Right lobe of liver (tissue), 6 donors: ENCODE measurements at regions not wholly inside any gene's neighbourhood (a gene's known extent, or its start where the extent isn't known, plus 50 kb on each side); places are given as distances from the start of the nearest gene placed in this dataset.

ENCODE experiments used
- ATAC-seq, 4 donors: fragments of 200-7000 bp; cut with Tn5 transposase; one replicate each; pipeline ENCODE4 v1.9.1; 2020; ENCODE audit warnings: mild to moderate bottlenecking in 4 of 4, moderate library complexity in 4 of 4
- DNase-seq, 3 donors: peaks; one replicate each; pipeline ENCODE4 v3.0.0-alpha.2; 2020
- H3K27ac ChIP-seq, 3 donors: fragments of 200-600 bp; one replicate each; pipeline ENCODE4 v1.8.0; 2022
- H3K27me3 ChIP-seq, 2 donors: fragments of 200-600 bp; one replicate each; pipeline ENCODE4 v1.8.0; 2022
- H3K36me3 ChIP-seq, 4 donors: fragments of 200-600 bp; sonication (generic) in 1 of 4; one replicate each; pipeline versions ENCODE4 v1.5.1 to v1.8.0; 2017 to 2022; ENCODE audit warnings: control low read depth in 1 of 4
- H3K4me1 ChIP-seq, 4 donors: fragments of 200-600 bp; sonication (generic) in 1 of 4; one replicate each; pipeline versions ENCODE4 v1.5.1 to v1.8.0; 2017 to 2022; ENCODE audit warnings: control low read depth in 1 of 4
- H3K4me3 ChIP-seq, 3 donors: fragments of 200-600 bp; one replicate each; pipeline ENCODE4 v1.8.0; 2022
- H3K9me3 ChIP-seq, 4 donors: fragments of 200-600 bp; sonication (generic) in 1 of 4; one replicate each; pipeline versions ENCODE4 v1.5.1 to v1.8.0; 2017 to 2022; ENCODE audit warnings: control low read depth in 1 of 4
- CTCF ChIP-seq, 4 donors: fragments of 200-600 bp in 3 of 4; fragments of 450-650 bp in 1 of 4; IDR thresholded peaks; one replicate each; pipeline versions ENCODE4 v1.5.1 to v1.8.0; 2016 to 2022; ENCODE audit warnings: antibody characterized with exemption in 4 of 4, mild to moderate bottlenecking in 2 of 4
- POLR2A ChIP-seq: fragments of 450-650 bp; IDR thresholded peaks from one replicate; pipeline ENCODE4 v1.6.1; 2017; ENCODE audit warnings: antibody characterized with exemption, mild to moderate bottlenecking
- WGBS: methylation state at CpG from one replicate; pipeline ENCODE4 v1.1.6; 2018; ENCODE audit warnings: low coverage, low lambda C conversion rate; ENCODE audit not compliant: insufficient coverage; ENCODE audit errors: missing lambda C conversion rate; 5-methylcytosine and 5-hydroxymethylcytosine counted together
- intact Hi-C, 2 donors: fragments of 100-400 bp; cut with DNase I; formaldehyde crosslinking; loops; one replicate each; pipeline versions ENCODE4 v1.11.2 to v1.14.1; 2022
- donor health status: DM: no; HTN: yes; CAD: no.
- donor health status: DM: no; HTN: no; CAD: no.
- donor health status: DM: no; HTN: no; CAD: no.
- donor health status: DM: no; HTN: yes; CAD: no.
- donor health status: DM: no; HTN: yes; CAD: no.

GRCh38 chr11:116693102-116693570 is 79.7 kb downstream of the BUD13 start:
- H3K36me3 ChIP-seq = no peaks in the 10 kb centered on the region
- WGBS = no CpG with 5 or more reads among the region's 1 CpG
- no peaks in the 10 kb centered on the region for H3K27me3 ChIP-seq
- intact Hi-C loops = loop anchor here in 1 of 2 donors (10.0 kb wide), 1 partner anchor 188 kb away; no protein-coding TSS in a partner anchor
- no peak for TF ChIP-seq POLR2A
- no peak overlapping the region for H3K4me3 ChIP-seq
- ATAC-seq = no peak
- DNase-seq = peak in 1 of 3 donors; percentile 23
- H3K4me1 ChIP-seq = no peaks in the 10 kb centered on the region
- no peak overlapping the region for H3K27ac ChIP-seq
- H3K9me3 ChIP-seq = no peaks in the 10 kb centered on the region

GRCh38 chr11:116692318-116693101 is 80.3 kb downstream of the BUD13 start:
- Histone ChIP-seq H3K4me1 (no peaks in the 10 kb centered on the region), H3K9me3 (no peaks in the 10 kb centered on the region), H3K36me3 (no peaks in the 10 kb centered on the region), H3K27me3 (no peaks in the 10 kb centered on the region), H3K4me3 (no peak overlapping the region), H3K27ac (no peak overlapping the region)
- TF ChIP-seq CTCF (IDR thresholded peaks at IDR 0.05) (no peak), POLR2A (no peak)
- 42% methylated on average over 4 of the region's 16 CpGs for WGBS
- DNase-seq (peak in 1 of 3 donors; percentile 39), ATAC-seq (no peak)
- intact Hi-C loops = loop anchor here in 1 of 2 donors (10.0 kb wide), 1 partner anchor 188 kb away; no protein-coding TSS in a partner anchor

GRCh38 chr11:116691771-116692177 is 81.0 kb downstream of the BUD13 start:
- peak in 2 of 3 donors; percentile 47 to 65 for DNase-seq
- TF ChIP-seq CTCF (IDR thresholded peaks at IDR 0.05) = peak; percentile 72 to 86 (median 80)
- TF ChIP-seq POLR2A = no peak
- Histone ChIP-seq H3K27me3 (no peaks in the 10 kb centered on the region), H3K36me3 (no peaks in the 10 kb centered on the region), H3K4me3 (no peak overlapping the region), H3K9me3 (no peaks in the 10 kb centered on the region), H3K27ac (no peak overlapping the region), H3K4me1 (no peaks in the 10 kb centered on the region)
- peak; percentile 78 to 90 (median 83) for ATAC-seq
- intact Hi-C loops = loop anchor here in 1 of 2 donors (10.0 kb wide), 1 partner anchor 187 kb away; no protein-coding TSS in a partner anchor
- WGBS = 0% methylated on average over 1 of the region's 10 CpGs

- DNase-seq (no peak), ATAC-seq (no peak)
- H3K27me3 ChIP-seq = no peaks in the 10 kb centered on the region
- H3K36me3 ChIP-seq = no peaks in the 10 kb centered on the region
- no peaks in the 10 kb centered on the region for H3K9me3 ChIP-seq
- no peak overlapping the region for H3K27ac ChIP-seq
- H3K4me1 ChIP-seq = no peaks in the 10 kb centered on the region
- TF ChIP-seq POLR2A = no peak
- no peak for TF ChIP-seq CTCF (IDR thresholded peaks at IDR 0.05)
- no peak overlapping the region for H3K4me3 ChIP-seq
- 62% methylated on average over 9 of the region's 9 CpGs for WGBS
- intact Hi-C loops = loop anchor here in 1 of 2 donors (10.0 kb wide), 1 partner anchor 186 kb away; no protein-coding TSS in a partner anchor
Measured at GRCh38 chr11:116690611-116691010, 82.2 kb downstream of the BUD13 start.
